ENCODE measurements at regions not wholly inside any gene's neighbourhood (a gene's known extent, or its start where the extent isn't known, plus 50 kb on each side); places are given as distances from the start of the nearest gene placed in this dataset.

DNA sequence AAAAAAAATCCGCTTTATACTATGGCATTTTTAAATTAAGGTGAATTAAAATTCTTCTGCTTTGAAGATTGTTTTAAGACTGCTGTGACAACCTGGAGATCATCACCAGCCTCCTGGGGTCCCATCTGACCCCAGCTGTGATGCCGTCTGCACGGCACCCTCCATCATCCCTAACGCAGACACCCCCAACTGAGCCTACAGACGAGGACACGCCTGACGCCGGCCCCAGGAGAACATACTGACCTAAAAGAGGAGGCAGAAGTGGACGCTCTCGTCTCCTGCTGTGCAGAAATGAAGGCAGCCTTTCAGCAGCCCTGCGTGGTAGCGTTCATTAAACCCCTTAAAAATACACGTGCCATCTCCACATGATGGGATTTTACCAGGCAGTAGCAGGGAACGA is 125.6 kb upstream of the PPP1R26 start:
- H3K4me2 ChIP-seq (ENCODE audit: low read length) = no peak overlapping the region
- H3K79me2 ChIP-seq (replicated peaks; ENCODE audit: insufficient read depth, low read length) = no peaks in the 10 kb centered on the region
- H3F3A ChIP-seq (ENCODE audit: insufficient read depth, low read length, poor library complexity, severe bottlenecking) = no peaks in the 10 kb centered on the region
- no peaks in the 10 kb centered on the region for H3K27me3 ChIP-seq (ENCODE audit: insufficient read depth, low read depth, low read length)
- no peak for TF ChIP-seq MXI1 (conservative IDR thresholded peaks at IDR 0.05; ENCODE audit: poor library complexity, severe bottlenecking)
- TF ChIP-seq TAF1 (IDR thresholded peaks at IDR 0.05; ENCODE audit: low read depth) = no peak
- TF ChIP-seq POLR2AphosphoS5 (IDR thresholded peaks at IDR 0.05) = no peak
- TF ChIP-seq RAD21 (conservative IDR thresholded peaks at IDR 0.05) = no peak
- no peak overlapping the region for H3K27ac ChIP-seq (ENCODE audit: low read length)
- no peak overlapping the region for H3K4me3 ChIP-seq (ENCODE audit: low read length)
- no peaks in the 10 kb centered on the region for H3K36me3 ChIP-seq (ENCODE audit: insufficient read depth, low read length)
- no peaks in the 10 kb centered on the region for H3K9me2 ChIP-seq (ENCODE audit: insufficient read depth, low read length)
- no peak overlapping the region for H3K9ac ChIP-seq (ENCODE audit: low read length)
- H2AFZ ChIP-seq (ENCODE audit: low read depth, low read length) = no peak overlapping the region
- peaks cover 2% of the 10 kb centered on the region for H3K9me3 ChIP-seq (ENCODE audit: low read length)
- H4K20me1 ChIP-seq (ENCODE audit: insufficient read depth) = no peaks in the 10 kb centered on the region

DNA sequence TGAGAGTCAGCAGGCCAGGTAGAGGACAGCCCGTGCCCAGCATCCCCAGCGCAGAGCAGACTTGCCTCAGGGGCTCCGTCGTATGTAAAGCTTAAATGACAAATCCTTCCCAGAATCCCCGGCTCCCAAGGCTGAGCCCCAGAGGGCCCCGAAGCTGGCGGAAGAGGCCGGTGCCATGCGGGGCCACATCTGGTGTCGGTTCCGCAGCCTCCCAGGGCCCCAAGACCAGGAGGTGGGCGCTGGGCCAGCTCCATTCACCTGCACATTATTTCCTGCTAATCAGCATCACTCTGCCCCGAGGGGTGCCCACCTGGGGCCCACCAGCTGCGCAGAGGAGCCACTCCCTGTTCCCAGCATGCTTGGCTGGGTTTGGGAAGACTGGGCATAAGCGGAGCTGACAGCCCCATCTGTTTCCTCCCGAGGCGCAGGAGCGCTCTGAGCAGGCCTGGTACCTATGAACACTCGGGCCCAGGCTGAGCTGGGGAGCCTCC is 124.0 kb upstream of the PPP1R26 start:
- H3K9ac ChIP-seq (ENCODE audit: low read length) = no peak overlapping the region
- H3K79me2 ChIP-seq (replicated peaks; ENCODE audit: insufficient read depth, low read length) = no peaks in the 10 kb centered on the region
- H2AFZ ChIP-seq (ENCODE audit: low read depth, low read length) = no peak overlapping the region
- H3K27ac ChIP-seq (ENCODE audit: low read length) = no peak overlapping the region
- no peaks in the 10 kb centered on the region for H3K9me2 ChIP-seq (ENCODE audit: insufficient read depth, low read length)
- no peaks in the 10 kb centered on the region for H3K36me3 ChIP-seq (ENCODE audit: insufficient read depth, low read length)
- H3K9me3 ChIP-seq (ENCODE audit: low read length) = peaks cover 2% of the 10 kb centered on the region
- no peaks in the 10 kb centered on the region for H4K20me1 ChIP-seq (ENCODE audit: insufficient read depth)
- no peak overlapping the region for H3K4me2 ChIP-seq (ENCODE audit: low read length)
- H3K4me3 ChIP-seq (ENCODE audit: low read length) = no peak overlapping the region
- no peaks in the 10 kb centered on the region for H3F3A ChIP-seq (ENCODE audit: insufficient read depth, low read length, poor library complexity, severe bottlenecking)
- H3K27me3 ChIP-seq (ENCODE audit: insufficient read depth, low read depth, low read length) = no peaks in the 10 kb centered on the region
- TF ChIP-seq RAD21 (conservative IDR thresholded peaks at IDR 0.05) (no peak), EZH2 (IDR thresholded peaks at IDR 0.05; ENCODE audit: borderline replicate concordance, insufficient read depth, low read length, poor library complexity, severe bottlenecking) (no peak), POLR2AphosphoS5 (IDR thresholded peaks at IDR 0.05) (no peak)

DNA sequence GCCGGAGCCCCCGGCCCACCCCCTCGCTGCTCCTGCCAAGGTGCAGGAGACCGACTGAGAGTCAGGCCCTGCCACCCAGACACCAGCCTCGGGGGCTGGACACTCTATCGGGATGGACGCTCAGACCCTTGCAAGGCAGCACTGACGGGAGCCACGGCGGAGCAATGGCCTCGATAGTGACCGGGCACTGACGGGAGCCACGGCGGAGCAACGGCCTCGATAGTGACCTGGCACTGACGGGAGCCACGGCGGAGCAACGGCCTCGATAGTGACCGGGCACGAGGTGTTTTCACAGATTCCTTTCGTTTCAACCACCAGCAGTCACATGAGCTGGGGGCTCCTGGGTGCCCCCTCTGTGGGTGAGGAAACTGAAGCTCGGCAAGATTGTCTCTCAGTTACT is 123.6 kb upstream of the PPP1R26 start:
- no peaks in the 10 kb centered on the region for H3K27me3 ChIP-seq (ENCODE audit: insufficient read depth, low read depth, low read length)
- H3F3A ChIP-seq (ENCODE audit: insufficient read depth, low read length, poor library complexity, severe bottlenecking) = no peaks in the 10 kb centered on the region
- H3K4me2 ChIP-seq (ENCODE audit: low read length) = no peak overlapping the region
- H3K9me3 ChIP-seq (ENCODE audit: low read length) = peaks cover 2% of the 10 kb centered on the region
- H4K20me1 ChIP-seq (ENCODE audit: insufficient read depth) = no peaks in the 10 kb centered on the region
- H3K9ac ChIP-seq (ENCODE audit: low read length) = no peak overlapping the region
- H3K79me2 ChIP-seq (replicated peaks; ENCODE audit: insufficient read depth, low read length) = no peaks in the 10 kb centered on the region
- no peak overlapping the region for H3K4me3 ChIP-seq (ENCODE audit: low read length)
- H3K36me3 ChIP-seq (ENCODE audit: insufficient read depth, low read length) = no peaks in the 10 kb centered on the region
- H2AFZ ChIP-seq (ENCODE audit: low read depth, low read length) = no peak overlapping the region
- H3K9me2 ChIP-seq (ENCODE audit: insufficient read depth, low read length) = no peaks in the 10 kb centered on the region
- TF ChIP-seq TAF1 (IDR thresholded peaks at IDR 0.05; ENCODE audit: low read depth) = no peak
- TF ChIP-seq, protein P1, sequence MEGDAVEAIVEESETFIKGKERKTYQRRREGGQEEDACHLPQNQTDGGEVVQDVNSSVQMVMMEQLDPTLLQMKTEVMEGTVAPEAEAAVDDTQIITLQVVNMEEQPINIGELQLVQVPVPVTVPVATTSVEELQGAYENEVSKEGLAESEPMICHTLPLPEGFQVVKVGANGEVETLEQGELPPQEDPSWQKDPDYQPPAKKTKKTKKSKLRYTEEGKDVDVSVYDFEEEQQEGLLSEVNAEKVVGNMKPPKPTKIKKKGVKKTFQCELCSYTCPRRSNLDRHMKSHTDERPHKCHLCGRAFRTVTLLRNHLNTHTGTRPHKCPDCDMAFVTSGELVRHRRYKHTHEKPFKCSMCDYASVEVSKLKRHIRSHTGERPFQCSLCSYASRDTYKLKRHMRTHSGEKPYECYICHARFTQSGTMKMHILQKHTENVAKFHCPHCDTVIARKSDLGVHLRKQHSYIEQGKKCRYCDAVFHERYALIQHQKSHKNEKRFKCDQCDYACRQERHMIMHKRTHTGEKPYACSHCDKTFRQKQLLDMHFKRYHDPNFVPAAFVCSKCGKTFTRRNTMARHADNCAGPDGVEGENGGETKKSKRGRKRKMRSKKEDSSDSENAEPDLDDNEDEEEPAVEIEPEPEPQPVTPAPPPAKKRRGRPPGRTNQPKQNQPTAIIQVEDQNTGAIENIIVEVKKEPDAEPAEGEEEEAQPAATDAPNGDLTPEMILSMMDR (IDR thresholded peaks at IDR 0.05; ENCODE audit: poor library complexity, severe bottlenecking) = no peak
- TF ChIP-seq EP300 (conservative IDR thresholded peaks at IDR 0.05; ENCODE audit: poor library complexity, severe bottlenecking) = no peak
- TF ChIP-seq EZH2 (IDR thresholded peaks at IDR 0.05; ENCODE audit: borderline replicate concordance, insufficient read depth, low read length, poor library complexity, severe bottlenecking) = no peak
- no peak for TF ChIP-seq RAD21 (conservative IDR thresholded peaks at IDR 0.05)
- no peak for TF ChIP-seq POLR2AphosphoS5 (IDR thresholded peaks at IDR 0.05)
- TF ChIP-seq SMC3 (conservative IDR thresholded peaks at IDR 0.05; ENCODE audit: poor library complexity) = no peak
- TF ChIP-seq MXI1 (conservative IDR thresholded peaks at IDR 0.05; ENCODE audit: poor library complexity, severe bottlenecking) = no peak
- TF ChIP-seq, protein P2, sequence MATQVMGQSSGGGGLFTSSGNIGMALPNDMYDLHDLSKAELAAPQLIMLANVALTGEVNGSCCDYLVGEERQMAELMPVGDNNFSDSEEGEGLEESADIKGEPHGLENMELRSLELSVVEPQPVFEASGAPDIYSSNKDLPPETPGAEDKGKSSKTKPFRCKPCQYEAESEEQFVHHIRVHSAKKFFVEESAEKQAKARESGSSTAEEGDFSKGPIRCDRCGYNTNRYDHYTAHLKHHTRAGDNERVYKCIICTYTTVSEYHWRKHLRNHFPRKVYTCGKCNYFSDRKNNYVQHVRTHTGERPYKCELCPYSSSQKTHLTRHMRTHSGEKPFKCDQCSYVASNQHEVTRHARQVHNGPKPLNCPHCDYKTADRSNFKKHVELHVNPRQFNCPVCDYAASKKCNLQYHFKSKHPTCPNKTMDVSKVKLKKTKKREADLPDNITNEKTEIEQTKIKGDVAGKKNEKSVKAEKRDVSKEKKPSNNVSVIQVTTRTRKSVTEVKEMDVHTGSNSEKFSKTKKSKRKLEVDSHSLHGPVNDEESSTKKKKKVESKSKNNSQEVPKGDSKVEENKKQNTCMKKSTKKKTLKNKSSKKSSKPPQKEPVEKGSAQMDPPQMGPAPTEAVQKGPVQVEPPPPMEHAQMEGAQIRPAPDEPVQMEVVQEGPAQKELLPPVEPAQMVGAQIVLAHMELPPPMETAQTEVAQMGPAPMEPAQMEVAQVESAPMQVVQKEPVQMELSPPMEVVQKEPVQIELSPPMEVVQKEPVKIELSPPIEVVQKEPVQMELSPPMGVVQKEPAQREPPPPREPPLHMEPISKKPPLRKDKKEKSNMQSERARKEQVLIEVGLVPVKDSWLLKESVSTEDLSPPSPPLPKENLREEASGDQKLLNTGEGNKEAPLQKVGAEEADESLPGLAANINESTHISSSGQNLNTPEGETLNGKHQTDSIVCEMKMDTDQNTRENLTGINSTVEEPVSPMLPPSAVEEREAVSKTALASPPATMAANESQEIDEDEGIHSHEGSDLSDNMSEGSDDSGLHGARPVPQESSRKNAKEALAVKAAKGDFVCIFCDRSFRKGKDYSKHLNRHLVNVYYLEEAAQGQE (IDR thresholded peaks at IDR 0.05; ENCODE audit: borderline replicate concordance) = no peak
- no peak overlapping the region for H3K27ac ChIP-seq (ENCODE audit: low read length)
